ENCODE measurements at regions not wholly inside any gene's neighbourhood (a gene's known extent, or its start where the extent isn't known, plus 50 kb on each side); places are given as distances from the start of the nearest gene placed in this dataset.

DNA sequence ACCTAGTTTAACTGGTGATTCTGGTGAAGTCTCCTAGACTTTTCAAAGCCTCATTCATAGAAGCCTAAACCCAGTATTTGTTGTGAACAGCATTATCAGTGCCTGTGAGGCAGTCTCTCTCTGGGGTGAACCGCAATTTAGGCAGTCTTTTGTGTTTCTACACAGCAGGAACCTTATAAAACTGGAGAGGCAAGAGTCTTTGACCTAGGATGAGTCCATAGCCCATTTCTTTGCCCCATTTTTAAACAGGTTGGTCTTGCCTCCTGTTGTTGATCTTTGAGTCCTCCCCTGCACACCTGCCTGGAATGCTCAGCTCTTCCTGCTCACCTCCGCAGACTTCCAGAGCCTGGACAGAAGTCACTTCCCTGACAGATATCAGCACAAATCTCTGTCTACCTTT, 51.2 kb upstream of the NRP1 start:
- no peak for TF ChIP-seq CTCF (IDR thresholded peaks at IDR 0.05; ENCODE audit: control insufficient read depth, insufficient read depth, low read depth, low read length, missing control alignments)
- no peak for DNase-seq (ENCODE audit: low read depth)
- no peak overlapping the region for H3K4me3 ChIP-seq (ENCODE audit: control insufficient read depth, low read depth, low read length)

DNA sequence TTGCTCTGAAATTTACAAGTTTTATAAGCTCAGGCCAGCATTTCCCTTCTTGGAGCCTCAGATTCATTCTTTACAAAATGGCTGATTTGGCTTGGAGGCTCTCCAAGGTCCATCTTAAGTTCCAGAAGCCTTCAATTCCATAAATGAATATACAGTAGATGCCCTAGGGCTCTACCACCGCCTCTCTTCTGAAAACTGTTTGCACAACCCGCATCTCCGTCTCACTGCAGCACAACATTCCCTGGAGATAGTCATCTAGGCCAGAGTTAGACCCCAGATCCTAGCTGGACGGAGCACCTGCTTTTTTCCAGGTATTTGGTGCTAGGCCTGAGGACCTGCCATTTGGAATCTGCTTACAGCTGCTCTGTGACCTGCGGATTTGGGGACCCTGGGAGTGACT, 50.5 kb upstream of the NRP1 start:
- DNase-seq (ENCODE audit: low read depth) = no peak
- no peak for TF ChIP-seq CTCF (IDR thresholded peaks at IDR 0.05; ENCODE audit: control insufficient read depth, insufficient read depth, low read depth, low read length, missing control alignments)
- H3K4me3 ChIP-seq (ENCODE audit: control insufficient read depth, low read depth, low read length) = no peak overlapping the region

All from AG09309 (cell line).